HUES48 (cell line): ENCODE measurements at regions not wholly inside any gene's neighbourhood (a gene's known extent, or its start where the extent isn't known, plus 50 kb on each side); places are given as distances from the start of the nearest gene placed in this dataset.

ENCODE experiments used
- H3K27ac ChIP-seq: one replicate; pipeline ENCODE4 v1.7.0; 2013; ENCODE audit warnings: low read depth, low read length, inconsistent platforms
- H3K27me3 ChIP-seq: 2 replicates; pipeline ENCODE4 v1.6.1; 2013; ENCODE audit warnings: mild to moderate bottlenecking, low read length; ENCODE audit not compliant: control insufficient read depth, insufficient read depth
- H3K36me3 ChIP-seq: 2 replicates; pipeline ENCODE4 v1.6.1; 2013; ENCODE audit warnings: low read length; ENCODE audit not compliant: control insufficient read depth, insufficient read depth
- H3K4me1 ChIP-seq: 2 replicates; pipeline ENCODE4 v1.6.1; 2013; ENCODE audit warnings: mild to moderate bottlenecking, low read length; ENCODE audit not compliant: control insufficient read depth, insufficient read depth
- H3K4me3 ChIP-seq: 2 replicates; pipeline ENCODE4 v1.5.1; 2013; ENCODE audit warnings: mild to moderate bottlenecking, low read depth, low read length
- H3K9ac ChIP-seq: 2 replicates; pipeline ENCODE4 v1.6.1; 2013; ENCODE audit warnings: mild to moderate bottlenecking, low read depth, low read length, moderate library complexity
- H3K9me3 ChIP-seq: 2 replicates; pipeline ENCODE4 v1.6.1; 2013; ENCODE audit warnings: low read length; ENCODE audit not compliant: control insufficient read depth, insufficient read depth

DNA sequence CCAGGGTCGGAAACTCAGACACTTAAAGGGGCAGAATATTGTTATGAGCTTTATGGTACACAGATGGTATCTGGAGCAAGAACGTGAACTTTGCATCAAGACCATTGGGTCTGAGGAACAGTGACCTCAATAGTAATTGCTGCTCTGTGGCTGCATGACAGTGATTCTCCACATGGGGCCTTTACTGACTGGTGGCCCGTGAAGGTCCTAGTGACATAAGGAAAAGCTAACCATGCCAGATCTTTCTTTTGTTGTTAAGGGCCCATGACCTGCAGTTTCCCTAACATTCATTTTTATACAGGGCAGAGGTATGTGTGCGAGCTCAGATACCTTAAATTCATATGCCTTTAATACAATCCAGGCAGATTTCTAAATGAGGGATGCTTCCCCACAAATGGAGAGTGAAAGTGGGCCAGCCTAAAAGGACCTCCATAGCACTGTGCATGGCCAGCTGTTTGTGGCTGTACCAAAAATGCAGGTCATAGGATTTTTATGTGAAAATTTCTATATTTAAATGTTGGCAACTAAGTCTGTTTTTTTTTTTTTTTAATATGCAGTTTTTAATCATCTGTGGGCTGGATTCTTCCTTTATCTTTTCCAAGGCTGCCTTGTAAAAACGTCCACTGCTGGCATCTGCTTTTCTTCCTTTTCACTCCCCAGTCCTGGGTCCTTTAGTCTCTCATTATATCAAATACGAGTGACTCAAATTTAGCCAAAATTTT, 188.0 kb upstream of the IL12A start:
- Histone ChIP-seq H3K4me1 (peaks cover 12% of the 10 kb centered on the region), H3K27me3 (peaks cover 35% of the 10 kb centered on the region), H3K9ac (no peak overlapping the region)

GRCh38 chr3:159802864-159803263, 185.8 kb upstream of the IL12A start:
- Histone ChIP-seq H3K9ac (no peak overlapping the region), H3K4me3 (no peak overlapping the region), H3K27me3 (peaks cover 35% of the 10 kb centered on the region), H3K36me3 (no peaks in the 10 kb centered on the region), H3K4me1 (peaks cover 12% of the 10 kb centered on the region), H3K9me3 (no peaks in the 10 kb centered on the region), H3K27ac (no peak overlapping the region)

More for the DNA sequence above, 188.0 kb upstream of the IL12A start:
- Histone ChIP-seq H3K36me3 (no peaks in the 10 kb centered on the region), H3K9me3 (no peaks in the 10 kb centered on the region), H3K27ac (no peak overlapping the region), H3K4me3 (no peak overlapping the region)

GRCh38 chr3:159803459-159803858, 185.2 kb upstream of the IL12A start:
- no peak overlapping the region for H3K4me3 ChIP-seq
- H3K27ac ChIP-seq: no peak overlapping the region
- peaks cover 12% of the 10 kb centered on the region for H3K4me1 ChIP-seq
- peaks cover 35% of the 10 kb centered on the region for H3K27me3 ChIP-seq
- no peak overlapping the region for H3K9ac ChIP-seq
- H3K9me3 ChIP-seq: no peaks in the 10 kb centered on the region
- H3K36me3 ChIP-seq: no peaks in the 10 kb centered on the region

DNA sequence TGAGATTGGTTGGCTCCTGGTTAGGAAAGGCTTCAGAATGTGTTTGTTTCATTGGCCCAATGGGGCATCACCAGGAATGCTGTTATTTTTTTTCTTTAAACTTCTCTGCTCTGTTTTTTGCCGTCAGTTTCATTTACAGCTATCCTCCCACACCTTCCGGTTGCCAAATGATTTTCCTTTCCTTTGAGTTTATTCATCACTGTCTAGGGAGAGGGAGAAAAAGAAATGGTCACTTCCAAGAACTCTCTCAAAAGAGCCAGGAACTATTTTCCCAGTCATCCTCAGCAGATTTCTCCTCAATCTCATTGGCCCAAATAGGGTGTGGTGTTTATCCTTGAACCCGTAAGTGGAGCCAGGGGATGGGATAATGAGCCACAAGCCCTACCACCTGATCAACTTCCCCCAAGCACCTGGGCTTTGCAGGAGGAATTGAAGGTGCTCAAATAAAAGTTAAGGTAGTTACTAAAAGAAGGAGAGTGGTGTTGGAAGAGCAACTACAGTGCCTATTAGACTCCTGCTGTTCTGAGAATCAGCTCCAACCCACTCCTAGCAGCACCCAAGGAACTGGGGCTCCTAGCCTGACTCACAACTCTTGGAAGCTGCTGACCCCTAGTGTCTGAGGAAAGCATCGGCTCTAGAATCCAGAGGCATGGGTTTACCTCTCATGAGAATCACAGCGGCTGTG, 183.8 kb upstream of the IL12A start:
- Histone ChIP-seq H3K4me3 (no peak overlapping the region), H3K27ac (no peak overlapping the region), H3K9me3 (no peaks in the 10 kb centered on the region), H3K4me1 (0 out of 2 replicates have a peak, but pooled peaks cover 7% of the 10 kb centered on the region), H3K9ac (no peak overlapping the region), H3K36me3 (no peaks in the 10 kb centered on the region), H3K27me3 (peaks cover 35% of the 10 kb centered on the region)

GRCh38 chr3:159805411-159805772, 183.2 kb upstream of the IL12A start:
- Histone ChIP-seq H3K27ac (no peak overlapping the region), H3K9me3 (no peaks in the 10 kb centered on the region), H3K9ac (no peak overlapping the region), H3K4me1 (0 out of 2 replicates have a peak, but pooled peaks cover 7% of the 10 kb centered on the region), H3K27me3 (peaks cover 35% of the 10 kb centered on the region), H3K36me3 (no peaks in the 10 kb centered on the region), H3K4me3 (no peak overlapping the region)

DNA sequence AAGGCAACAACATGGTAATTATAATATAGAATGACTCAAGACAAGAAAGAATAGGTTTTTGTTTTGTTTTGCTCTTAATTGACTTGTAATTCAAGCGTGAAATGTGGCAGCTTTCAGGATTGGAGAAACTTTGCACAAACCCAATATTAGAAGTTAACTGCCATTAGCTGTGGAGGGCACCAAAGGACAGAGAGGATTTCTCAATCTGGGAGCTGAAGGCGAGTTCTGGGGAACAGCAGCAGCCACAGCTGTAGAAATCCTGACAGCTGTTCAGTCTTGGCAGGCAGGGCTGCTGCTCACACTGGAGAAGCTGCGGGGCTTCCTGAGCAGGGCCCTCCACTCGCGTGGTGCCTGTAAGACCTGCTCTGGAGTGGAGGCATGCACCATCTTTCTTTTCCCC, 182.2 kb upstream of the IL12A start:
- H3K4me1 ChIP-seq: 0 out of 2 replicates have a peak, but pooled peaks cover 7% of the 10 kb centered on the region
- no peak overlapping the region for H3K9ac ChIP-seq
- no peaks in the 10 kb centered on the region for H3K36me3 ChIP-seq
- no peaks in the 10 kb centered on the region for H3K9me3 ChIP-seq
- peaks cover 35% of the 10 kb centered on the region for H3K27me3 ChIP-seq
- H3K4me3 ChIP-seq: no peak overlapping the region
- no peak overlapping the region for H3K27ac ChIP-seq

- H3K9me3 ChIP-seq: no peaks in the 10 kb centered on the region
- H3K4me3 ChIP-seq: no peak overlapping the region
- peaks cover 26% of the 10 kb centered on the region for H3K27me3 ChIP-seq
- no peak overlapping the region for H3K27ac ChIP-seq
- 0 out of 2 replicates have a peak, but pooled peaks cover 7% of the 10 kb centered on the region for H3K4me1 ChIP-seq
- no peak overlapping the region for H3K9ac ChIP-seq
- H3K36me3 ChIP-seq: no peaks in the 10 kb centered on the region
Measured at GRCh38 chr3:159807137-159808040, 181.2 kb upstream of the IL12A start.

DNA sequence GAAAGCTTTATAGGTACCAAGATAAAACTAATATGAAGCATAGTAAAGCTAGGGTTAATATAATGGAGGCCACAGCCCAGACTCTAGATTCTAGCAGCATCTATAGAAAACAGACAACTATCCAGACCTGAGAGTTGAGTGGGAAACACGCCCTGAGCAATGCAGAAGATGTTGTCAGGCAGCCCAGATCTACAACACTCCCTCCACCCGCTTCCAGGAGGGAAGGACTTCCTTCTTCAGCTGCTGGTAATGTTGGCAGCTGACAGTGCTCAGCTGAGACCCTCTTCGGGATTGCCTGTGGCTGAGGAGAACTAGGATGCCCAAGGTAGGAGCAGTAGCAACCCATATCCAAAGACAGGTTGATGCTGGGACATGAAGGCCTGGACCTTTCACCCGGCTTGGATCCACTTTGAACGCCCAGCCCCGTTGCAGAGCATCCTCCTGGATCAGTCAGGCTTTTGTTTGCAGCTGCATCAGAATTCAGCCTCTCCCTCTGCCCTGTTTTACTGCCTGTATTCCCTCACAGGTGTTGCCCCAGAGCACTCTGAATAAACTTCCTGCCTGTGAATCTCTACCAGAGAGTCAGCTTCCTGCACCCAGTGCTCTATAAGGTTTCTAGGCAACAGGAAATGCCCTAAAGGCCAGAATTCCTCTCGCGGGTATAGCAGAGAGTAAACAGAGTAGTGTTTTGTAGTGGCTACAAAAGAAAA, 174.7 kb upstream of the IL12A start:
- Histone ChIP-seq H3K36me3 (no peaks in the 10 kb centered on the region), H3K4me3 (no peak overlapping the region), H3K9ac (no peak overlapping the region), H3K9me3 (no peaks in the 10 kb centered on the region), H3K4me1 (peaks cover 9% of the 10 kb centered on the region), H3K27me3 (no peaks in the 10 kb centered on the region), H3K27ac (no peak overlapping the region)

DNA sequence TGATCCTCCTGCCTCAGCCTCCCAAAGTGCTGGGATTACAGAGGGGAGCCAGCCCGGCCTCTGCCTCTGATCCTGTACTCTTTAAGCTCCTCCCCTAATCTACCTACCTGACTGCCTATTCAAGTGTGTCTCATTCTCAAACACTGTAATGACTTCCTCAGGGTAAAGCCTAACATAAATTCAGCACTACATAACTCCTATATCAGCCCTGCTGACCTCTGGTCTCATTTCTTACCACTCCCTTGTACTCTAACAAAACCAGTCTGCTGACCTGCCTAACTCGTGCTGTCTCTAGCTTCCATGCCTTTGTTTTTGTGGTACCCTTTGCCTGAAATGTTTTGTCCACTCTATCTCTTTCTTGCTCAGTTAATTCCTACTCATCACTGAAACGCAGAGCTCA, 172.1 kb upstream of the IL12A start:
- Histone ChIP-seq H3K4me3 (no peak overlapping the region), H3K4me1 (peaks cover 9% of the 10 kb centered on the region), H3K36me3 (no peaks in the 10 kb centered on the region), H3K27me3 (no peaks in the 10 kb centered on the region), H3K9me3 (no peaks in the 10 kb centered on the region), H3K27ac (no peak overlapping the region), H3K9ac (no peak overlapping the region)

- no peak overlapping the region for H3K27ac ChIP-seq
- H3K27me3 ChIP-seq: no peaks in the 10 kb centered on the region
- no peak overlapping the region for H3K4me3 ChIP-seq
- no peaks in the 10 kb centered on the region for H3K9me3 ChIP-seq
- no peak overlapping the region for H3K9ac ChIP-seq
- no peaks in the 10 kb centered on the region for H3K36me3 ChIP-seq
- peaks cover 9% of the 10 kb centered on the region for H3K4me1 ChIP-seq
Measured at GRCh38 chr3:159817126-159817525, 171.5 kb upstream of the IL12A start.
